GM18508 (cell line): ENCODE measurements at regions not wholly inside any gene's neighbourhood (a gene's known extent, or its start where the extent isn't known, plus 50 kb on each side); places are given as distances from the start of the nearest gene placed in this dataset.
"Not testable (repeated sequence)": the region's sequence is repeated elsewhere in the genome, so short reads cannot be mapped to it uniquely, and the experiment has no call there.

ENCODE experiments used
- ATAC-seq: cut with Tn5 transposase; IDR thresholded peaks from one replicate; pipeline ENCODE4 v1.9.1; 2021; ENCODE audit warnings: moderate number of reproducible peaks; ENCODE audit not compliant: insufficient read depth, unreplicated experiment

- peak; percentile 95 for ATAC-seq
Measured at GRCh38 chr4:12633053-12633651, 851.0 kb downstream of the RAB28 start.

- ATAC-seq, result no peak
Measured at GRCh38 chr4:12615822-12616221, 868.3 kb downstream of the RAB28 start.

DNA sequence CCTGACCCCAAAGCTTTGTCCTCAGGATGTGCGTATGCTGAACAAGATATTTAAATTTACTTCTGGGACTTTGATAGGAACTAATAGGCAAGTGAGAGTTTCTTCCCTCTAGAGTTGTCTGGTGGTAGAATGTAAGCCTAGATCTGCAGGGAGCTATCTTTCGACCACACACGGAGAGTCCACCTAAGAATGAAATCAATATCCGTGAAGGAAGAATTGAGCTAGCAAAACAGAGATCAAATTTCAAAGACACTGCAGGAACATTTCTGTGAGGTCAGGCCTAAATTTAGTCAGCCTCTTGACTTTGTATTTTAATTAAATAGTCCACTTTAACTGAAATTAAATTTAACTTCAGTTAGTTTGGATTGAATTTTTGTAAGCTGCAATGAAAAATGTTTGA, 871.3 kb downstream of the RAB28 start:
- no peak for ATAC-seq

- not testable (repeated sequence) for ATAC-seq
Measured at GRCh38 chr4:12609212-12609875, 874.8 kb downstream of the RAB28 start.

- no peak for ATAC-seq
Measured at GRCh38 chr4:12595986-12596385, 888.2 kb downstream of the RAB28 start.

DNA sequence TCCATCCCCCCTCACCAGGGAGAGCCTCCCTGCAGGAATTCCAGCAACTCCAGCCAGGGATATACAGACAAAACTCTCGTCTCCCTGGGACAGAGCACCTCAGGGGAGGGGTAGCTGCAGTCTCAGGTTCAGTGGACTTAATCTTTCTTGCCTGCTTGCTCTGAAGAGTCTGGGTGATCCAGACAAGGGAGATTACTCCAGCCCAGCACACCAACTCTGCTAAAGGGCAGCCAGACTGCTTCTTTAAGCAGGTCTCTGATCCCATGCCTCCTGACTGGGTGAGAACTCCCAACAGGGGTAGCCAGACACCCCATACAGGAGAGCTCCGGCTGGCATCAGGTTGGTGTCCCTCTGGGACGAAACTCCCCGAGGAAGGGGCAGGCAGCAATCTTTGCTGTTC, 888.7 kb downstream of the RAB28 start:
- no peak for ATAC-seq

GRCh38 chr4:12588582-12588981, 895.6 kb downstream of the RAB28 start:
- no peak for ATAC-seq

GRCh38 chr4:12586242-12587006, 897.7 kb downstream of the RAB28 start:
- no peak for ATAC-seq

DNA sequence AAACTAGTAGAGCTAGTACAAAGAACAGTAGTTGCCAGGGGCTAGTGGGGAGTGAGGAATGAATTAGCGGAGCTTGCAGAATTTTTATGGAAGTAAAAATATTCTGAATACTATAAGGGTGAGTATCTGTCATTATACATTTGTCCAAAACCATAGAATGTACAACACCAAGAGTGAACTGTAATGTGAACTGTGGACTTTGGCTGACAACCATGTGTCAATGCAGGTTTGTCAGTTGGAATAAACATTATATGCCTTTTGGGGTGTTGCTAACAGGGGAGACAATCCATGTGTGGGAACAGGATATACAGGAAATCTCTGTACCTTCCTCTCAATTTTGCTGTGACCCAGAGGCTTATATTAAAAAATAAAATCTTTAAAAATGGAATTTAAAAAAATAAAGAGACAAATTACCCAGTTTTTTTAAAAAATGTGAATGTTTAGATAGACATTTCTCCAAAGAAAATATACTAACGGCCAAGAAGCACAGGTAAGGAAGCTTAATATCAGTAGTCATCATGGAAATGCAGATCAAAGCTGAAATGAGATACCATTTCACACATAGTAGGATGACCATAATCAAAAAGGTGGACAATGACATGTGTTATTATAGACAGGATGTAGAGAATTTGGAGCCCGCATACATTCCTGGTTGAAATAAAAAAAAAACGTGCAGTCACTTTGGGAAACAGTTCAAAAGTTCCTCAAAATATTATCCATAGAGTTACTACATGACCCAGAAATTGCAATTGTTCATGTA, 899.8 kb downstream of the RAB28 start:
- ATAC-seq, result no peak

DNA sequence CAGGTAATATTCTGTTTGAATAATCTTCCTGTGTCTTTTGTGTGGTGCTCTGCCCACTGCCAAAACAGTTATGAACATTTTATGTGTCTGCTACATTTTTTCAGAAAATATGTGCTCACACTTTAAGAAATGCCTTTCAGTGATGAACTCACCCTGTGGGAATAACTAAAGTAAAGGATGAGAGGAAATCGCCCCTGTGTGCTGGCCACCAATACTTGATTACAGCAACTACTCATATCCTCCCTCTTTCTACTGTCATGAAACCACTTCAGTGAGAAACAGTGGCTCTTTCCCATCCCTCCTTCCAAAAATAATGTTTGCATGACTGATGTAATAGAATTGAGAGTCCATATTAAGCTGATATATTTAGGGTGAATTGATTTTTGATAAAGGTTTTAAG, 900.9 kb downstream of the RAB28 start:
- no peak for ATAC-seq

DNA sequence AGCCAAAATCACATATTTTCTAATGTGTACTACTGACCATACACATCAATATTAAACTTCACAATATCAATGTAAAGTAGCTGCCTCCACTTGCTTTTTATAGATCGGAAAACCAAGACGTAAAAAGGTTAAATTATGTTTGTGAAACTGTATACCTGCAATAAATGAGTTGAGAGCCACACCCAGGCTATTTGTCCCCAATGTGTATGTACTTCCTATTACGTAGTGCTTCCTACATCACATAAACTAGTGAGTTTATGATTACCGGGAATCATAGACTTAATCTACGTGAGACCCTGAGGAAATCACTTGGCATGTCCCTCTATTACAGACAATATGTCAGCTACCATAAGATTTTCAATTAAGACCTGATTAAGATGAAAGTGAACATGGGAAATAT, 903.4 kb downstream of the RAB28 start:
- ATAC-seq, result no peak

DNA sequence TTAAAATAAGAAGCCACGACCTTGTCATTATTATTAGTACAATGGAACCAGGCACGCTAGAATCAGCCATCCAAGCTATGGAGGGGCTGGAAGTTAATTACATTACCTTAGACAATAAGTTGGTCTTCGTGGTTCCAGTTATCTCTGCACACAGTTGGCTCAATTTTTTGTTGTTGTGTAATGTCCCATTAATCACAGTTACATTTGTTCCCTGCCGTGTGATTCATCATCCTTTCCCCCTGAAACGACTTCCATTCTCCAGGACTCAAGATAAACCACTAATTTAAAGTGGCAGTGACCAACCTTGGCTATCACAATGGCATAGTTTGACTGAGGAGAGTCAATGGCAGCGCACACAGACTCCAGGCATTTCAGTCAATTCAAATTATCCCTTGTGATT, 905.0 kb downstream of the RAB28 start:
- ATAC-seq, result no peak

DNA sequence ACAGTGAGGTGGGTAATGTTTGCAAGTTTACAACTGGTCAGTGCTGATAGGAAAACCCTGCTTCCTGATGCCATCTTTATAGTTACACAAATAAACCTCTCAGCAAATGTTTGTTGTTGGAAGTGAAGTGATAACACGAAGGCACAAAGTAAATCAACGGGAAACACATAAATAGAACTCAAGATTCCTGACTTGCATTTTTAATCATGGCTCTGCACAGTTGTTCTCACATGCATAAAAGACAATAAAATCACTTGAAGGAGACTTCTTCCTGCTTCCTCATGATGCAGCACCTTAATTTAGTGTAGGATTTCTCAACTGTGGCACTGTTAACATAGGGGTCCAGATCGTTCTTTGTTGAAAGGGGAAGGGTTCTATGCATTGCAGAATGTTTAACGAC, 907.7 kb downstream of the RAB28 start:
- ATAC-seq, result no peak

DNA sequence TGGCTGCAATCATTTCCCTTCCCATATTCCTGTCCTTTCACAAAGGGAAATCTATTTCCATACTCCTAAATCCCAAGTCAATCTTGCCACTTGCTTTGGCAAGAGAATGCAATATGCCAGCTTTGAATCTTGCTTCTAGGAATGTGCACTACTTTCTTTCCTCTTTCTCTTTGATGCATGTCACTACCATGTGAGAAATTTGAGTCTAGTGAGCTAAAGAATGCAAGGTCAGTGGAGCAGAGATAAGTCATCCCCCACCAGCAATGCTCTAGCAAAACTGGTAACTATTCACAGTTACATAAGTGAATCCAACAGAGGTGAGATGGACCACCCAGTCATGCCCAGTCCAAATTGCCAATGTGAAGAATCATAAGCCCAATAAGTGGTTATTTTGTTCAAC, 910.4 kb downstream of the RAB28 start:
- ATAC-seq, result no peak

DNA sequence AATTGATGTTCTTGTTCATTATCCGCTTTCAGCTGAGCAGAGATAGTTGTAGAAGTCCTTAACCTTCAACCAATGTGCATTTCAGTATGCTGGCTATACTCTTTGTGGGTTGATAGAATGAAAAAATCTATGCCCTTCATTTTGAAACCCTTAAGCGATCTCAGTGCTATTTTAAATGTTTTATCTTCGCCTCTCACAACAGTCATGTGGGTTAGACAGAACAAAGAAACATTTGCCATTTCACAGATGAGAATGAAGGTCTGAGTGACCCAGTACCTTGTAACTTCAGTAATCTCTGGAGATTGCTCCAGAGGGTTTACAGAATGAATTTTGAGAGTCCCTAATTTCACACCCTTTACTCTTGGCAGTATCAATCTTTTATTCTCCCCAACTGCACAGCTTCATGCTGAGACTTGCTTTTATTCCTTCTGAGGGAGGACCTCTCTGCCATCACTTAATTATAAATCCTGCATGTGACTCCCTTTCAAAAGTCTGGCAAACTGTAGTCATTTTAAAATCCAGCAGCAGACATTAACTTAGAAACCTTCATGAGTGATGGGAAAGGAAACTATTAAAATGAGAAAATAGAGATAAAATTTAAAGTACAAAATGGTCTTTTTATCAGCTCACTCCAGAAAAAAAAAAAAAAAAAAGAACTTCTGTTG, 921.5 kb downstream of the RAB28 start:
- no peak for ATAC-seq

GRCh38 chr4:12562021-12562420, 922.1 kb downstream of the RAB28 start:
- no peak for ATAC-seq

GRCh38 chr4:12555011-12555410, 929.1 kb downstream of the RAB28 start:
- no peak for ATAC-seq

DNA sequence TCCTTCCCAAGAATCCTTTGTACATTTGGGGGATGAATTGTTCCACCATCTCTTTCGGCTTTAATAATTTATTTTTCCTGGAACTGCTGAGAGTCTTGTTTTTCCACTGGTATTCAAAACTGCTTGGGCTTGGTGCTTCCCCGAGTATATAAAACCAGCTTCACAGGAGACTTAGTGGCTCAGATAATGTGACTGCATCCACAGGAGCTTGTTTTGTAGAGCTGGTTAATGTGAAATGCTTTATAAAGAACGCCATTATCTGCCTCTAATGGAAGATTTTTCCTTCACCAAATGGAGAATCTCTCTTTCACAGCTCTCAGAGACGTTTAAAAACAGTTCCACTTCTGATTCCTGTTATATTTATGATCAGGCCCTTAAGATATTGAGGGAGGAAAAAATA, 935.5 kb downstream of the RAB28 start:
- ATAC-seq, result no peak

- no peak for ATAC-seq
Measured at GRCh38 chr4:12545812-12546211, 938.3 kb downstream of the RAB28 start.

GRCh38 chr4:12538162-12538561, 946.0 kb downstream of the RAB28 start:
- ATAC-seq, result no peak
